ENCODE measurements at regions not wholly inside any gene's neighbourhood (a gene's known extent, or its start where the extent isn't known, plus 50 kb on each side); places are given as distances from the start of the nearest gene placed in this dataset.

DNA sequence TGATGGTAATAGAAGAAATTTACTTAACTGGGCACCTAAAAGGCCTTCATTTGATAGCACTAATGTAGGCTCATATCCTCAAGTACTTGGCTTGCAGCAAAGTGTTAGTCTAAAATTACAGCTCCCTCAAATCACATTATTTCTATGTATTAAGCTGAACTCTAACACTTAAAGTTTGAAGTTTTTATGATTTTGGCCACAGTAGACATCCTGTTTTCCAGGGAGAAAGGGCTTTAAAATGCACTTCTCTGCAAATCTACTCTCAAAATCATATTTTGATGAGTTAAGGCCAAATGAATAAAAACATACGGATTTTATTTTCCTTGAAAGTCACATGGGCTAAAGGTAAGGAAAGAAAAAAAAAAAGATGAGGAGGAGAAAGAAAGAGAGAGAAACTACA is 575.5 kb downstream of the PLPP3 start:
- no peak for DNase-seq

DNA sequence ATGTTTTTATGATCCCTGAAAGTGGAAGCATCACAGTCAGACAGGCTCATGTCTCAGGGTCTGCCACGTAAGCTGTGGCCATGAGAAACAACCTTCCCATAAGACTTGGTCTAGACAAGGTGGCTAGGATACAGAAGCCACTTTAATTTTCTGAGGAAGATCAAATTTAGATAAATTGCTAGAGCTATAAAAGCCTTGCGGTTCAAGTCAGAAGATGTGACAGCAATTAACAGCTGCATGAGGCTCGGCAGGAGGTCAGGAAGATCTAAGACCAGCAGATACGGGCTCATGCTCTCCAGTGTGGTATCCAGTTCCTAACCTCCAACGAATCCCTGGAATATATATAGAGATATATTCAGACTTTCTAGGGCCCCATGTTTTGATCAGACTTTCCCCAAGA is 577.1 kb downstream of the PLPP3 start:
- DNase-seq, result no peak

- no peak for DNase-seq
Observed at GRCh38 chr1:56000424-56000823, 578.9 kb downstream of the PLPP3 start.

GRCh38 chr1:55997536-55997935 is 581.8 kb downstream of the PLPP3 start:
- DNase-seq, result no peak

GRCh38 chr1:55993646-55994318 is 585.6 kb downstream of the PLPP3 start:
- no peak for DNase-seq

GRCh38 chr1:55990007-55990406 is 589.4 kb downstream of the PLPP3 start:
- no peak for DNase-seq

GRCh38 chr1:55988963-55989452 is 590.4 kb downstream of the PLPP3 start:
- DNase-seq, result no peak

DNA sequence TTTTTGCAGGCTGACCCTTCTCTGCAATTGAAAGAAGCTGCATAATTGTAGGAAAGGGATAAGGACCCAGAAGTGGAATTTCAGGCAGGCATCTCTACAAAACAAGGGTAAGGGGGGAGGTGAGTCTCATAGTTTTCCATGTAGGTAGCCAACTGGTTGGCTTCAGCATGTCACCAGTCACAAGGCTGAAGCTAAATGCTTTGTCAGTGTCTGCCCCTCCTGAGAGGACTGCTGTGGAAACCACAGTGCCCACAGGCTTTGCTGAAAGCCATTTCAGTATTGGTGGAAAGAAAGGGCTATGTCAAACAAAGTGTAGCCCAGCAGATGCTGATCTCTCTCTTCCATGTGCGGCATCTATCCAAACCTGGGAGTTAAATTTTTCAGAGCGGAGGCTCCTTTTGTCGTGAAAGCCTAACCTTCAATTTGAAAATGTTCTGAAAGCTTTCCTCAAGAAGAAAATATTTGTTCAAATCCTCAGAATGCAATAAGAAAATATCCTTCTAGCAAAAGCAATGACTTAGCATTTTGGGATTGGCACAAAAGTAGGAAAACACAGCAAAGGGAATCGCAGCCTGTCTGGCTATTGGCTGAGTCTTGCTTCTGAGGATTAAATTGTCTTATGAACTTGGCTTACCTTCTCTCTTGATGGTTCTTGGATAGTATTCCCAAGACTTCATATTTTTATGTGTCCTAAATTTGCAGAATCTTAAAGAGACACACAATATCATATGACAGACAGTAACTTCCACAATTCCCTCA is 591.7 kb downstream of the PLPP3 start:
- no peak for DNase-seq

- no peak for DNase-seq
Observed at GRCh38 chr1:55986003-55986402, 593.4 kb downstream of the PLPP3 start.

GRCh38 chr1:55981010-55981650 is 598.2 kb downstream of the PLPP3 start:
- DNase-seq, result no peak

GRCh38 chr1:55980582-55980981 is 598.8 kb downstream of the PLPP3 start:
- DNase-seq, result no peak

DNA sequence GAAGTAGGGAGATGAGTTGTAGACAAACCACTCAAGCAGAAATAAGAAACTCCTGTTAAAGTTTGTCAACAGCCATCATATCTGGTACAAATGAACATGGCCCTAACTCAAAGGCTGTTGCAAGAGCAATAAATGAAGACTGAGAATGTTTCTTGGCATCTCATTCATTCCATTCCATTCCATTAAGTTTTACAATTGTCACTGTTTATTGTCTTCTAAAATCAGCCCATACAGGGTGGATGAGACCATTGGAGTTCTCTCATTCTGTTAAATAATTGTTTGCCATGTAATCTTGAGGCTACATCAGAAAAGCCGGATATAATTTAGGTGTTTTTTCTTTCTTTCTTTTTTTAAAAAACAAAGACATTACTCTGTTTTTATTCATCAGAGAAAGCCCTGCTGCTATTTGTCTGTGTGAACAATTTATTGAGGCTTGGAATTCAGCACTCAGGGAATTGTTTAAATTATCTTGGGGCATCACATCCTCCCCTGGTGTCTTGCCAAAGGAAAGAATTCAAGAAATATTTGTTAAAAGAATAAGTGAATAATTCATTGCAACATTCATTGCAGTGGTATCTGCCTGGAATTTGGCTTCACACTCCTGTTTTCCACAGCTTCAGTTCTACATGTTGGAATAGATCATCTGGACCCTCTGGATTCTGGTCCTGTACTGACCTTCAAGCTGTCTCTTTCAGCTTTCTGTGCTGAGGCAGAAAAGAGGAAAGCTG is 604.5 kb downstream of the PLPP3 start:
- DNase-seq, result no peak

- no peak for DNase-seq
Observed at GRCh38 chr1:55970526-55971110, 608.7 kb downstream of the PLPP3 start.

DNA sequence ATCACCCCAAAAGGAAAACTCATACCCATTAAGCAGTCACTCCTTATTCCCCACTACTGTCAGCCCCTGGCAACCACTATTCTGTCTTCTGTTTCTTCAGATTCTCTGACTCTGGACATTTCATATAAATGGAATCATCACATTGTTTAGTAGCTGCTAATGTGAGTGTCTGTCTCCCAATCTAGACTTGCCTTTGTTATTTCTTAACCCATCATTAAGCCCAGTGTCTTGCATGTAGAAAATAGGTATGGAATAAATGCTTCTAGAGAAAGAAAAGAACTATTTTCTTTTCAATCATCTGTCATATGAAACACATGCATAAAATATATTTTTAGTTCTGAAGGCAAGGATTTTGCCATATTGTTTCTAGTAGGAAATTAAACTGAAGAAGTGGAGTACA is 610.0 kb downstream of the PLPP3 start:
- no peak for DNase-seq

GRCh38 chr1:55968661-55969060 is 610.7 kb downstream of the PLPP3 start:
- no peak for DNase-seq

DNA sequence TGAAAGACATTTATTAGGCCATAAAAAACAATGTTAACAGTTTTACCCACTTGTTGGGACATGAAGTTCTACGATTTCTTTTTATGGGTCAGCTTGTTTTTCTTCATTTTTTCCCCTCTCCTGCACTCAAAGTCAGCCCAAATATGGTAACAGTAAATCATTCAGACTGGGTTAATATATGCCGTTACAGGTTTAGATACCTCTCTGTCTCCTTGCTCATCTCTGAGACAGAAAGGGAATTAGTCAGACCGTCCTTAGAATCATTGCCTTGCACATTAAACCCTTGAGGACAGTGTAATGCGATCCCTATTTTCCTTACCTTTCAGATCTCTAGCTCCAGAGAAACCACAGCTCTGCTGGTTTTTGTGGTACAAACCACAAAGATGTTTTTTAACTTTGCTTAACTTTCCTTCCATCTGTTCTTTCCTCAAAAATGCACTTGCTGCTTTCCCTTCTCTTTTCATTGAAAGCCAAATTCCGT is 613.3 kb downstream of the PLPP3 start:
- DNase-seq, result no peak

- DNase-seq, result no peak
Observed at GRCh38 chr1:55962472-55962871, 616.9 kb downstream of the PLPP3 start.

- DNase-seq, result no peak
Observed at GRCh38 chr1:55959136-55959548, 620.2 kb downstream of the PLPP3 start.

DNA sequence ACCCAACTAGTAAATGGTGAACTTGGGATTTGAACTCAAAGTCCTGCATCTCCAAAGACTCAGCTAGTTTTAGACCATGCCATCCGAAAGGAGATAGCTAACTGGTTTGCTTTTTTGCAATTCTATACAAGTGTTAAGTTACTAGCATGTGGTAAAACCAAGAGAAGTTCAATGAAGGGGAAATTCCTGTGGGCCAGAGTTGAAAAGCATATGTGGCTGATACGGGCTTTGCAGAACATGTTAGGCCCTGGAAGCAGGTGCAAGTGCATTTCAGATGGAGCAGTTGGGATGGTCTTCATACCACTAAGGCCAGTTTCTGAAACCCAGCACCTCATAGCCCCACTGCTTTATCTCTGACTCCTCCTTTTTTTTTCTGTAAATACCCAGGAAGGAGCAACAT is 620.9 kb downstream of the PLPP3 start:
- DNase-seq, result no peak

- no peak for DNase-seq
Observed at GRCh38 chr1:55957276-55957675, 622.1 kb downstream of the PLPP3 start.

DNA sequence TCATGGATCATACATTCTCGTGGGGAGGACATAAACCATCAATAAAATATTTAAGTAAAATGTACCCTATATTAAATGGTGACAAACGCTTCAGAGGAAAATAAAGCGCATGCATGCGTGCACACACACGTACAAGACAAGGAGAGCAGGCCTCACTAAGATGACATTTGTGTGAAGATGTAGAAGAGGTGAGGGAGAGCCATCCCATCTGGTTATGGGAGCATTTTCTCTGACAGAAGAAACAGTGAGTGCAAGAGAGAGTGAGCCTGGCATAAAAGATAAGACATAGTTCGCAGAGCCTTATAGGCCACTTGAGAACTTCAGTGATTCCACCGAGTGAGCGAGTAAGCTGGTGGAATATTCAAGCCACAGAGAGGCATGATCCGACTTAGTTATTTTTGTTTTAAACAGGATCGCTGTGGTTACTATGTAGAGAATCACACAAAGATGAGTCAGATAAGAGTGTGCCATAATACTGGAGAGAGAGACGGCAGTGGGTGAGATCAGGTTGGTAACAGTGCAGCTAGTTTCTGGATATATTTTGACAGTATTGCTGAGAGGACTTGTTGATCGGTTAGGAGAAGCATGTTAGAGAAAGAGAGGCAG is 624.2 kb downstream of the PLPP3 start:
- no peak for DNase-seq

- no peak for DNase-seq
Observed at GRCh38 chr1:55951291-55951690, 628.1 kb downstream of the PLPP3 start.

All from stimulated activated CD4-positive, alpha-beta T cell treated with anti-CD3 and anti-CD28 coated beads, Interleukin-4, amount 100 ng/mL, for 4 hours (primary cell).